ENCODE measurements at regions not wholly inside any gene's neighbourhood (a gene's known extent, or its start where the extent isn't known, plus 50 kb on each side); places are given as distances from the start of the nearest gene placed in this dataset.

- DNase-seq (ENCODE audit: low read depth in 1 of 2, low spot score in 1 of 2) (no peak), FAIRE-seq (no peak), ATAC-seq (no peak)
- WGBS (ENCODE audit: missing lambda C conversion rate), result 0% methylated on average over 1 of the region's 1 CpG
- Histone ChIP-seq H3K9me3 (no peaks in the 10 kb centered on the region), H3K27ac (no peak overlapping the region), H3K4me2 (no peak overlapping the region), H3K4me3 (no peak overlapping the region), H3K4me1 (no peaks in the 10 kb centered on the region)
- ChIA-PET POLR2A (no interaction called here), CTCF (no interaction called here)
- TF ChIP-seq ZFP36 (IDR thresholded peaks at IDR 0.05; ENCODE audit: borderline replicate concordance, partially characterized antibody), result no peak
- TF ChIP-seq HOXA7 (CRISPR knock-in tag; IDR thresholded peaks at IDR 0.05), result no peak
- no peak for TF ChIP-seq RARB (CRISPR knock-in tag; IDR thresholded peaks at IDR 0.05)
- no peak for TF ChIP-seq ESRRA (IDR thresholded peaks at IDR 0.05; ENCODE audit: borderline replicate concordance, low read length)
- no peak for TF ChIP-seq FOXS1 (CRISPR knock-in tag; IDR thresholded peaks at IDR 0.05)
- no peak for TF ChIP-seq E2F6 (IDR thresholded peaks at IDR 0.05; ENCODE audit: borderline replicate concordance, low read depth)
- TF ChIP-seq NPAS2 (CRISPR knock-in tag; IDR thresholded peaks at IDR 0.05; ENCODE audit: borderline replicate concordance), result no peak
- no peak for TF ChIP-seq ZC3H11A (IDR thresholded peaks at IDR 0.05)
- no peak for TF ChIP-seq ZNF302 (CRISPR knock-in tag; IDR thresholded peaks at IDR 0.05)
- TF ChIP-seq NFE2L2 (conservative IDR thresholded peaks at IDR 0.05; ENCODE audit: low read length), result no peak
- TF ChIP-seq RNF2 (IDR thresholded peaks at IDR 0.05; ENCODE audit: borderline replicate concordance, low read depth), result no peak
- TF ChIP-seq GATA3 (IDR thresholded peaks at IDR 0.05; ENCODE audit: borderline replicate concordance), result no peak
- TF ChIP-seq HOXB5 (CRISPR knock-in tag; IDR thresholded peaks at IDR 0.05), result no peak
- TF ChIP-seq RCOR1 (IDR thresholded peaks at IDR 0.05; ENCODE audit: low read depth, low read length), result no peak
- TF ChIP-seq BHLHE40 (IDR thresholded peaks at IDR 0.05; ENCODE audit: low read depth, low read length), result no peak
- no peak for TF ChIP-seq NR3C1 (IDR thresholded peaks at IDR 0.05)
- TF ChIP-seq BCL3 (IDR thresholded peaks at IDR 0.05), result no peak
- no peak for TF ChIP-seq ATOH8 (CRISPR knock-in tag; IDR thresholded peaks at IDR 0.05; ENCODE audit: low read depth)
- TF ChIP-seq HEYL (CRISPR knock-in tag; IDR thresholded peaks at IDR 0.05), result no peak
These were observed 50.3 kb upstream of the SPRED1 start for GRCh38 chr15:38202361-38202760.
